DND-41 (cell line): ENCODE measurements at regions not wholly inside any gene's neighbourhood (a gene's known extent, or its start where the extent isn't known, plus 50 kb on each side); places are given as distances from the start of the nearest gene placed in this dataset.

ENCODE experiments used
- ATAC-seq: fragments of 200-7000 bp; cut with Tn5 transposase; 3 replicates; pipeline ENCODE4 v1.9.1; 2021; ENCODE audit warnings: low read depth; ENCODE audit not compliant: insufficient read depth
- DNase-seq: peaks from one replicate; pipeline ENCODE4 v3.0.0-alpha.2; 2020
- H2AFZ ChIP-seq: 2 replicates; pipeline ENCODE4 v1.6.0; 2012; ENCODE audit warnings: low read depth, low read length
- H3K27ac ChIP-seq: 2 replicates; pipeline ENCODE4 v1.5.1; 2012; ENCODE audit warnings: low read length, inconsistent platforms
- H3K27me3 ChIP-seq: fragments of 200-600 bp; sonication (generic); 2 replicates; pipeline ENCODE4 v1.6.0; 2012; ENCODE audit warnings: low read length, mild to moderate bottlenecking, inconsistent platforms; ENCODE audit not compliant: insufficient read depth, poor library complexity
- H3K36me3 ChIP-seq: 2 replicates; pipeline ENCODE4 v1.5.1; 2012; ENCODE audit warnings: low read length, inconsistent platforms; ENCODE audit not compliant: insufficient read depth
- H3K4me1 ChIP-seq: 2 replicates; pipeline ENCODE4 v1.5.1; 2012; ENCODE audit warnings: mild to moderate bottlenecking, low read length; ENCODE audit not compliant: insufficient read depth
- H3K4me2 ChIP-seq: 2 replicates; pipeline ENCODE4 v1.6.0; 2012; ENCODE audit warnings: mild to moderate bottlenecking, moderate library complexity, low read length, inconsistent platforms; ENCODE audit not compliant: insufficient read depth
- H3K4me3 ChIP-seq, 2 experiments: fragments of 200-600 bp in 1 of 2; shearing (Covaris generic) in 1 of 2; 2 replicates each; pipeline ENCODE4 v1.5.1; 2012 to 2016; ENCODE audit warnings: inconsistent platforms in 2 of 2, low read length in 2 of 2, mild to moderate bottlenecking in 2 of 2, low read depth in 1 of 2, moderate library complexity in 1 of 2
- H3K79me2 ChIP-seq: 2 replicates; pipeline ENCODE4 v1.6.0; 2012; ENCODE audit warnings: low read length, inconsistent platforms; ENCODE audit not compliant: insufficient read depth
- H3K9ac ChIP-seq: 2 replicates; pipeline ENCODE4 v1.6.0; 2012; ENCODE audit warnings: low read depth, mild to moderate bottlenecking, inconsistent platforms, low read length, moderate library complexity
- H3K9me3 ChIP-seq: 2 replicates; pipeline ENCODE4 v1.5.1; 2012; ENCODE audit warnings: low read length, moderate library complexity, mild to moderate bottlenecking, inconsistent platforms; ENCODE audit not compliant: insufficient read depth, severe bottlenecking
- H4K20me1 ChIP-seq: 2 replicates; pipeline ENCODE4 v1.6.0; 2012; ENCODE audit warnings: low read length; ENCODE audit not compliant: insufficient read depth
- EZH2 ChIP-seq: IDR thresholded peaks from 3 replicates; pipeline ENCODE4 v1.6.1; 2012; ENCODE audit warnings: borderline replicate concordance, low read depth, mild to moderate bottlenecking, moderate library complexity, low read length, inconsistent platforms; ENCODE audit not compliant: severe bottlenecking
- TF ChIP-seq, protein P1 (sequence below): IDR thresholded peaks from 2 replicates; pipeline ENCODE4 v1.5.1; 2012; ENCODE audit warnings: borderline replicate concordance, low read length, moderate library complexity, mild to moderate bottlenecking; ENCODE audit not compliant: poor library complexity, severe bottlenecking; ENCODE audit errors: extremely low read depth

DNA sequence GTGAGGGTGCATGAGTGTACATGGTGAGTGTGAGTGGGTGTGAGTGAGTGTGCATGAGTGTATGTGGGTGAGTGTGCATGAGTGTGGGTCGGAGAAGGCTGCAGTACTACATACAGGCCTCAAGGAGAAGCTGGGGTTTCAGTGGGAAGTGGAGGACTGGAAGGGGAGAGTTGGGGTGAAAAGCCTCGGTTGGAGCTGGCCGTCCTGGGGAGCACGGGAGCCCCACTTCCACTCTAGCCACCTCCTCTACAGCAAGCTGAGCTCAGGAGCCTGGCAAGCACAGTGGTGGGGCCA, 68.7 kb upstream of the HPCAL1 start:
- Histone ChIP-seq H3K9ac (no peak overlapping the region), H3K27ac (no peak overlapping the region), H3K79me2 (no peaks in the 10 kb centered on the region), H4K20me1 (peaks cover 3% of the 10 kb centered on the region), H3K4me2 (no peak overlapping the region), H3K4me3 (no peak overlapping the region), H3K27me3 (no peaks in the 10 kb centered on the region), H3K4me1 (no peaks in the 10 kb centered on the region), H3K36me3 (no peaks in the 10 kb centered on the region), H3K9me3 (no peaks in the 10 kb centered on the region), H2AFZ (no peak overlapping the region)
- ATAC-seq (no peak), DNase-seq (no peak)
- TF ChIP-seq EZH2, result no peak
- TF ChIP-seq, protein P1, sequence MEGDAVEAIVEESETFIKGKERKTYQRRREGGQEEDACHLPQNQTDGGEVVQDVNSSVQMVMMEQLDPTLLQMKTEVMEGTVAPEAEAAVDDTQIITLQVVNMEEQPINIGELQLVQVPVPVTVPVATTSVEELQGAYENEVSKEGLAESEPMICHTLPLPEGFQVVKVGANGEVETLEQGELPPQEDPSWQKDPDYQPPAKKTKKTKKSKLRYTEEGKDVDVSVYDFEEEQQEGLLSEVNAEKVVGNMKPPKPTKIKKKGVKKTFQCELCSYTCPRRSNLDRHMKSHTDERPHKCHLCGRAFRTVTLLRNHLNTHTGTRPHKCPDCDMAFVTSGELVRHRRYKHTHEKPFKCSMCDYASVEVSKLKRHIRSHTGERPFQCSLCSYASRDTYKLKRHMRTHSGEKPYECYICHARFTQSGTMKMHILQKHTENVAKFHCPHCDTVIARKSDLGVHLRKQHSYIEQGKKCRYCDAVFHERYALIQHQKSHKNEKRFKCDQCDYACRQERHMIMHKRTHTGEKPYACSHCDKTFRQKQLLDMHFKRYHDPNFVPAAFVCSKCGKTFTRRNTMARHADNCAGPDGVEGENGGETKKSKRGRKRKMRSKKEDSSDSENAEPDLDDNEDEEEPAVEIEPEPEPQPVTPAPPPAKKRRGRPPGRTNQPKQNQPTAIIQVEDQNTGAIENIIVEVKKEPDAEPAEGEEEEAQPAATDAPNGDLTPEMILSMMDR, result no peak

DNA sequence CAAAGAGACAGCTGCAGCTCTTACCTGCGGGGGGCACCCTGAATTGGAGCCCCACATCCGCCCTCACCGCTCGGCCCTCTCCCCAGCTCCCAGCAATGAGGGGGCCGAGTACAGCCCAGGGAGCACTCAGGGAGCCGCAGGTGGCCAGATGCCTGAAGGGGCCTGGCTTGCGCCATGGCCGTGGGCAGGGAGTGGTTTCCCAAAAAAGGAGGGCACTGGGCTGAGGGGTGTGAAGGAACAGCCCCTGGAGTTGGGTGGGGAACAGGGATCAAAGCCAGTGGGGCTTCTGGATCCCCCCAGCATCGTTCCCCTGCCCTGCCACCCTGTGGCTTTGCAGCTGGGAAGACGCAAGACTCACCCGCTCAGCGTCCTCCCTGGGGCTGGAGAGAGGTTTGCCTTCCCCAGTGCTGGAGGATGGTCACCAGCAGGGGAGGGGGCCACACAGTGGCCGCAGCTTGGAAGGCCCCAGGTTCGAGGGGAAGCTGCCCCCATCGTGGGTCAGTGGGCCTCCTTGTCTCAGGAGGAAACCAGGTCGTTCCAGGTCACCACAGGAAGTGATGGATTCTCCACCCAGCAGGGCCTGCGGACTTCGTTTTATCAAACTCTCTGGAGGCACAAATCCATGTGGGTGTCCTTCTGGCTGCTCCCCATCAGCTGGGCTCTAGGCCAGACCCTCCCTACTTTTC, 68.2 kb upstream of the HPCAL1 start:
- no peaks in the 10 kb centered on the region for H3K79me2 ChIP-seq
- no peaks in the 10 kb centered on the region for H3K27me3 ChIP-seq
- no peaks in the 10 kb centered on the region for H3K4me1 ChIP-seq
- no peaks in the 10 kb centered on the region for H3K9me3 ChIP-seq
- ATAC-seq, result peak; percentile 34; the same call in 1 of the 3 replicates
- no peak overlapping the region for H3K9ac ChIP-seq
- no peak overlapping the region for H2AFZ ChIP-seq
- H3K36me3 ChIP-seq, result no peaks in the 10 kb centered on the region
- no peak for TF ChIP-seq EZH2
- TF ChIP-seq, protein P1, result no peak
- H3K4me3 ChIP-seq, result no peak overlapping the region
- no peak overlapping the region for H3K27ac ChIP-seq
- DNase-seq, result no peak
- peaks cover 3% of the 10 kb centered on the region for H4K20me1 ChIP-seq
- no peak overlapping the region for H3K4me2 ChIP-seq

DNA sequence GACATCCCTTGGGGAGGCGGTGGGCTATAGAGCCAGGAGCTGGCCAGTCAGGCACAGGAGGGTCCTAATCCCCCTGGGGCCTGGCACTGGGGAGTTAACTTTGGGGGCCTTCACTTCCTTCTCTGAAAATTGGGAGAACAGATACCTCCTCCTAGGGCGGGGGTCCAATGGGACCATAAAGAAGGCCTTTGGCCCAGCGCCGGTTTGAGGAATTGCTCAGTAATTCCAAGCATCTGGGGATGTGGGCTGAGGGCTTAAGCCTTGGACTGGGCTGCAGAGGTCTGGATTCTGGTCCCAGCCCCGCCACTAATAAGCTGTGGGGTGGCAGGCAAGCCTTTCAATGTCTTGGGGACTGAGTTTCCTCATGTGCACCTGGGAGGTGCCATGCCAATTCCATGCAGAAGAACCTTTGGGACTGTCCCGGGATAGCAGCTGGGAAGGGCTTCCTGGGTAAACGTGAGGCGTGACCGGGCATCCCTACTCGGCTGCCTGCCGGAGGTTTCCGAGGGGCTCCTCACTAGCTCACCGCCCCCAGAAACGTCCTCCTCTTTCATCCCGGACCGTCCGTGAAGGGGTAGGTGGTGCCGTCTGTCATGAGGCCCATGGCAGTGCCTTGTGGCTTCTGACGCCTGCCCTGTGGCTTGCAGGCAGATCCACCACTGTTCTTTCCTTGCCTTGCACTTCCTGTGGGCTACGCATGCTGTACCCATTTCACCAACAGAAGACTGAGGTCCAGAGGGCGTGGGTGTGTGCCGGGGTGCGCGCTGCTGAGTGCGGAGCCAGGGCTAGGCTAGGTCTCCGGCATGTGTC, 67.4 kb upstream of the HPCAL1 start:
- peaks cover 3% of the 10 kb centered on the region for H4K20me1 ChIP-seq
- H2AFZ ChIP-seq, result no peak overlapping the region
- no peaks in the 10 kb centered on the region for H3K27me3 ChIP-seq
- no peaks in the 10 kb centered on the region for H3K79me2 ChIP-seq
- DNase-seq (no peak), ATAC-seq (peak; percentile 29; the same call in 1 of the 3 replicates)
- H3K4me3 ChIP-seq, result no peak overlapping the region
- H3K4me1 ChIP-seq, result no peaks in the 10 kb centered on the region
- no peak overlapping the region for H3K9ac ChIP-seq
- TF ChIP-seq, protein P1, result no peak
- no peak for TF ChIP-seq EZH2
- H3K4me2 ChIP-seq, result no peak overlapping the region
- H3K27ac ChIP-seq, result no peak overlapping the region
- H3K36me3 ChIP-seq, result no peaks in the 10 kb centered on the region
- H3K9me3 ChIP-seq, result no peaks in the 10 kb centered on the region
